ENCODE measurements at regions not wholly inside any gene's neighbourhood (a gene's known extent, or its start where the extent isn't known, plus 50 kb on each side); places are given as distances from the start of the nearest gene placed in this dataset.
"Not testable (repeated sequence)": the region's sequence is repeated elsewhere in the genome, so short reads cannot be mapped to it uniquely, and the experiment has no call there.

DNA sequence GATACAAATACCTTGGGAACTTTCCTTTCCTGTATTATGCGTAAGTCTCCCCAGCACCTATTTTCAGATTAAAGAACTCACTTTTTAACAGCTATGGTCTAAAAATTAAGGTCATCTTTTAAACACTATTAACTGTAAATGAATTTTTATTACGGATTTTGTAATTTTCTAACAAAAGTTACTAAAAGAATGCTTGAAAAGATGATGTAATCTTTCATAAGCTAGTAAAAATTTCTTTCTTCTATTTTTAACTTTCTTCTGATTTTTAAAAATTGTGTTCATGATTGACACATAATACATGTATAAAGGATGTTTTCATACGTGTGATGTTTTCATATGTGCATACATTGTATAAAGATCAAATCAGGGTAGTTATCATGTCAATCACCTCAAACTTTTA lies 291.2 kb upstream of the MBL2 start:
- H3K36me3 ChIP-seq: no peaks in the 10 kb centered on the region
- TF ChIP-seq POLR2AphosphoS5 (IDR thresholded peaks at IDR 0.05): no peak
- TF ChIP-seq POLR2A (IDR thresholded peaks at IDR 0.05): no peak
- TF ChIP-seq, protein P1, sequence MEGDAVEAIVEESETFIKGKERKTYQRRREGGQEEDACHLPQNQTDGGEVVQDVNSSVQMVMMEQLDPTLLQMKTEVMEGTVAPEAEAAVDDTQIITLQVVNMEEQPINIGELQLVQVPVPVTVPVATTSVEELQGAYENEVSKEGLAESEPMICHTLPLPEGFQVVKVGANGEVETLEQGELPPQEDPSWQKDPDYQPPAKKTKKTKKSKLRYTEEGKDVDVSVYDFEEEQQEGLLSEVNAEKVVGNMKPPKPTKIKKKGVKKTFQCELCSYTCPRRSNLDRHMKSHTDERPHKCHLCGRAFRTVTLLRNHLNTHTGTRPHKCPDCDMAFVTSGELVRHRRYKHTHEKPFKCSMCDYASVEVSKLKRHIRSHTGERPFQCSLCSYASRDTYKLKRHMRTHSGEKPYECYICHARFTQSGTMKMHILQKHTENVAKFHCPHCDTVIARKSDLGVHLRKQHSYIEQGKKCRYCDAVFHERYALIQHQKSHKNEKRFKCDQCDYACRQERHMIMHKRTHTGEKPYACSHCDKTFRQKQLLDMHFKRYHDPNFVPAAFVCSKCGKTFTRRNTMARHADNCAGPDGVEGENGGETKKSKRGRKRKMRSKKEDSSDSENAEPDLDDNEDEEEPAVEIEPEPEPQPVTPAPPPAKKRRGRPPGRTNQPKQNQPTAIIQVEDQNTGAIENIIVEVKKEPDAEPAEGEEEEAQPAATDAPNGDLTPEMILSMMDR (IDR thresholded peaks at IDR 0.05 in 8 of 11, conservative IDR thresholded peaks at IDR 0.05 in 3 of 11): no peak
- DNase-seq: no peak
- intact Hi-C loops (cut with DNase I; ENCODE audit: low total_unique reads): no loop called here
- H3K4me3 ChIP-seq: no peak overlapping the region
- WGBS, 5 donors: 85 to 94% (median 90%) methylated on average over 3 of the region's 3 CpGs
- peaks cover 0 to 9% (median 0%) of the 10 kb centered on the region in 8 donors for H3K9me3 ChIP-seq
- no peaks in the 10 kb centered on the region for H3K4me1 ChIP-seq
- no peak overlapping the region for H3K27ac ChIP-seq
- no peaks in the 10 kb centered on the region for H3K27me3 ChIP-seq (replicated peaks in 1 of 7)

DNA sequence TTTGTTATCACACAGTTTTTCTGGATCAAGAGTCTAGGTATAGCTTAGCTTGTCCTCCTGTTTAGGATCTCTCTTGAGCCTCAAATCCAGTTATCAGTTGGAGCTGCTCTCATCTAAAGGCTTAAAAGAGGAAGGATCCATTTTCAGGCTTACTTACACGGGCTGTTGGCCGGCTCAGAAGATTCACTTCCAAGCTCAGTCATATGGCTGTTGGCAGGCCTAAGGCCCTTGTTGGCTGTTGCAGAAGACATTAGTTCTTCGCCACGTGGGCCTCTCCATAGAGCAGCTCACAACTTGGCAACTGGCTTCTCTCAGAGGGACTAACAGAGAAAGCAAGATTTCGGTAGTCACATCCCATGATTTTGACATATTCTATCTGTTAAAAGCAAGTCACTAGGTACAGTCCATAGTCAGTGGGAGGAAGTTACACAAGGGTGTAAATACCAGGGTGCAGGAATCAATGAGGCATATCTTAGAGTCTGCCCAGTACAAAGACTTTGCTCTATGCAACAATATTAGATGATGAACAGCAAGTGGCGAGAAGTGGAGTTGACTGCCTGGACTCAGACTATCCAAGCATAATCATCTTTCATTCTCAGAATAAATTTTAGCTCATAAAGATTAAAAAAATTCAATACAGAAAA lies 280.1 kb upstream of the MBL2 start:
- TF ChIP-seq POLR2AphosphoS5 (IDR thresholded peaks at IDR 0.05) (no peak), POLR2A (IDR thresholded peaks at IDR 0.05) (no peak)
- TF ChIP-seq, protein P1 (IDR thresholded peaks at IDR 0.05 in 8 of 11, conservative IDR thresholded peaks at IDR 0.05 in 3 of 11): no peak
- intact Hi-C loops (cut with DNase I; ENCODE audit: low total_unique reads): no loop called here
- Histone ChIP-seq H3K36me3 (no peaks in the 10 kb centered on the region), H3K4me3 (no peak overlapping the region), H3K27me3 (replicated peaks in 1 of 7) (no peaks in the 10 kb centered on the region), H3K4me1 (no peaks in the 10 kb centered on the region), H3K9me3 (peaks cover 0 to 4% (median 0%) of the 10 kb centered on the region in 8 donors), H3K27ac (no peak overlapping the region)
- WGBS, 5 donors: 65 to 88% (median 82%) methylated on average over 6 of the region's 6 CpGs
- DNase-seq: no peak

DNA sequence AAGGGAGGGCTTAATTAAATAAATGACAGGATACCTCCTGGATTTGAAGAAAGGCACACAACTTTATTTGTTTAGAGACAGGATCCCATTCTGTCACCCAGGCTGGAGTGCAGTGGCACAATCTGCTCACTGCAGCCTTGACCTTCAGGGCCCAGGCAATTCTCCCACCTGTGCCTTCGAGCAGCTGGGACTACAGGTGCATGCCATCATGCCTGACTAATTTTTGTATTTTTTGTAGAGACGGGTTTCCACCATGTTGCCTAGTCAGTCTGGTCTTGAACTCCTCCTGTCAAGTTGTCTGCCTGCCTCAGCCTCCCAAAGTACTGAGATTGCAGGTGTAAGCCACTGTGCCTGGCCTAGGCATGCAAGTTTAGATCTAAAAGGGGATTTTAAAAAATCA lies 272.7 kb upstream of the MBL2 start:
- TF ChIP-seq, protein P1 (IDR thresholded peaks at IDR 0.05 in 8 of 11, conservative IDR thresholded peaks at IDR 0.05 in 3 of 11): no peak
- TF ChIP-seq POLR2AphosphoS5 (IDR thresholded peaks at IDR 0.05): no peak
- TF ChIP-seq POLR2A (IDR thresholded peaks at IDR 0.05): no peak
- no peaks in the 10 kb centered on the region for H3K9me3 ChIP-seq
- no peaks in the 10 kb centered on the region for H3K36me3 ChIP-seq
- no peak overlapping the region for H3K27ac ChIP-seq
- no peak for DNase-seq
- H3K27me3 ChIP-seq (replicated peaks in 1 of 7): no peaks in the 10 kb centered on the region
- WGBS, 5 donors: 58 to 77% (median 69%) methylated on average over 2 of the region's 2 CpGs
- no peak overlapping the region for H3K4me3 ChIP-seq
- intact Hi-C loops (cut with DNase I; ENCODE audit: low total_unique reads): no loop called here
- H3K4me1 ChIP-seq: no peaks in the 10 kb centered on the region

DNA sequence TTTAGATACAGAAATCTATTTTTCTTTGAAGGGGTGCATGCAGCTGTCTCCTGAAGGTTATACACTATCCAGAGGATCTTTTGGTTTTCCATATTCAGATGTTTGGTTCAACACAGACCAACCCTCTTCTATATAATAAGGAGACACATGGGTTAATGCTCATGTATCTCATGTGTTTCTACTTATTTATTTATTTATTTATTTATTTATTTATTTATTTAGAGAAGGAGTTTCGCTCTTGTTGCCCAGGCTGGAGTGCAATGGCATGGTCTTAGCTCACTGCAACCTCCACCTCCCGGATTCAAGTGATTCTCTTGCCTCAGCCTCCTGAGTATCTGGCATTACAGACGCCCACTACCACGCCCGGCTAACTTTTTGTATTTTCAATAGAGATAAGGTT lies 263.2 kb upstream of the MBL2 start:
- H3K4me3 ChIP-seq; intact Hi-C loops (cut with DNase I; ENCODE audit: low total_unique reads); DNase-seq; H3K4me1 ChIP-seq; H3K9me3 ChIP-seq; H3K27ac ChIP-seq; H3K36me3 ChIP-seq; H3K27me3 ChIP-seq (replicated peaks in 1 of 7): not testable (repeated sequence)
- WGBS, 5 donors: 78 to 96% (median 88%) methylated on average over 5 of the region's 5 CpGs

DNA sequence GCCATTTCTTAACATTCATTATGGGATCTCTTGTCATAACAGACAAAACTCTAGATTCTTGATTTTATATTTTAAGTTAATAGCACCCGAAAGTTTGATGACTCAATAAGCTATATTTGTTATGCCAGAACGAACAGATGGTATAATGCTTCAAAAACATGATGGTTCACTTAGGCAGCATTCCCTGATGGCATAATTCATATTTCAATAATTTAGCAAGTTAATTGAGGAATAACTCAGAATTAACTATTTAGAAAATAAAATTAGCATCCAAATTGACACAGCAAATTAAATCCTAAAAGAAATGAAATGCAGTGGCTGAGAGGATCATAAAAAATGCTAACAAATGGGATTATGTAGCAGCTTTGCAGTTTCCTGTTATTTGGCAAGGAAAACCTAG lies 260.8 kb upstream of the MBL2 start:
- TF ChIP-seq, protein P1 (IDR thresholded peaks at IDR 0.05 in 8 of 11, conservative IDR thresholded peaks at IDR 0.05 in 3 of 11): no peak
- no peak for TF ChIP-seq POLR2AphosphoS5 (IDR thresholded peaks at IDR 0.05)
- no peak for TF ChIP-seq POLR2A (IDR thresholded peaks at IDR 0.05)
- DNase-seq: no peak
- 67 to 87% (median 76%) methylated on average over 2 of the region's 2 CpGs for WGBS, 5 donors
- no peaks in the 10 kb centered on the region for H3K9me3 ChIP-seq
- H3K27me3 ChIP-seq (replicated peaks in 1 of 7): no peaks in the 10 kb centered on the region
- no peaks in the 10 kb centered on the region for H3K36me3 ChIP-seq
- H3K4me3 ChIP-seq: no peak overlapping the region
- no peak overlapping the region for H3K27ac ChIP-seq
- H3K4me1 ChIP-seq: peaks cover 0 to 12% (median 0%) of the 10 kb centered on the region in 6 donors
- intact Hi-C loops (cut with DNase I; ENCODE audit: low total_unique reads): no loop called here

DNA sequence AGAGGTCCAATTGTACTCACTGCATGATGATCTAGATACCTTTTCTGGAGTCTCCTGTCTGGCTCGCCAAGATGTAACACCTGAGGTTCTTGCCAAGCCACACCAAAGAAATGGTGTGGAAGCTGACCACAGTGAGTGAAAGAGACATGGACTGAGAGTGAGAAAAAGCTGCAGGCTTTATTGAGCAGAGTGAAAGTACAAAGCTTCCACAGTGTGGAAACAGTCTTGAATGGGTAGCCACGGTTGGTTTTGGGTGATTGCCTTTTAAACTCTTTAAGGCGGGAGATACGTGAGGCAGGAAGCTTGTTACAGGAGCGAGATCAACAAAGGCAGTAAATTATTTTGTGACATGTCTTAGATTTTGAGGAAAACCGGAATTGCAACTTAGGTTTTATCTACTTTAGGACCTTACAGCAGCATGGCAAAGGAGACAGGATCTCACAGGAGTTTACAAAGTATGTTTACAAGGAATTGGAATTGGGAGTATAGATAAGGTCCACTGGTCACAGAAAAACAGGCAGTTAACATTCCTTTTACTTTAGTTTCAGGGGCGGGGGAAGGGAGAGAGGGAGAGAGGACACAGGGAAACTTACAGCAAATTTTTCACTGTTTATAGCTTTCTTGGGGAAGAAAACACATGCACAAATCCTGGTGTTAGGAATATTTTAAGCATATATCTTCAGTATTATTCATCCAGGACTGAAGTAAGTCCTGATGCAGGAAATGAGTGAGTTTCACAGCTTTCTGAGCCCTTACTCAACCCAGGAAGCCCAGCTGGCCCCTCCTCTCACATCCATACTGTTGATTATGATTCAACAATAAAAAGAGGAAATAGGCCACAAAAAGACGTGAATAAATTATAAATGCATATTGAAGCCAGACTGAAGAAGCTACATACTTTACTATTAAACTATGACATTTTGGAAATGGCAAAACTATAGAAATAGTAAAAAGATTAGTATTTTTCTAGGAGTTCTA lies 257.6 kb upstream of the MBL2 start:
- WGBS, 5 donors: 19 to 30% (median 25%) methylated on average over 8 of the region's 8 CpGs
- Histone ChIP-seq H3K27ac (peak overlapping the region in 1 of 8 donors; percentile 4), H3K4me1 (peaks cover 0 to 15% (median 0%) of the 10 kb centered on the region in 6 donors)
- intact Hi-C loops (cut with DNase I; ENCODE audit: low total_unique reads); H3K27me3 ChIP-seq (replicated peaks in 1 of 7); H3K9me3 ChIP-seq; H3K36me3 ChIP-seq; H3K4me3 ChIP-seq; DNase-seq: not testable (repeated sequence)
